OCI-LY3 (cell line): ENCODE measurements at regions not wholly inside any gene's neighbourhood (a gene's known extent, or its start where the extent isn't known, plus 50 kb on each side); places are given as distances from the start of the nearest gene placed in this dataset.
"Not testable (repeated sequence)": the region's sequence is repeated elsewhere in the genome, so short reads cannot be mapped to it uniquely, and the experiment has no call there.

Source experiments
- H2AFZ ChIP-seq: fragments of 200-600, 300-600 bp; shearing (Covaris generic); 2 replicates; pipeline ENCODE4 v1.6.0; 2014; ENCODE audit warnings: antibody characterized with exemption, low read depth, low read length
- H3K27ac ChIP-seq: fragments of 200-600, 300-600 bp; sonication (generic); 2 replicates; pipeline ENCODE4 v1.5.1; 2014; ENCODE audit warnings: mild to moderate bottlenecking, low read length, moderate library complexity, mixed read lengths
- H3K27me3 ChIP-seq: fragments of 200-600, 300-600 bp; sonication (generic); 2 replicates; pipeline ENCODE4 v1.6.1; 2014; ENCODE audit warnings: low read depth, low read length, mixed read lengths
- H3K36me3 ChIP-seq: fragments of 200-600, 300-600 bp; sonication (generic); replicated peaks from 2 replicates; pipeline ENCODE3; 2014; ENCODE audit warnings: low read depth, low read length, mixed read lengths
- H3K4me1 ChIP-seq: fragments of 300-600, 200-600 bp; sonication (generic); 2 replicates; pipeline ENCODE4 v1.6.1; 2014; ENCODE audit warnings: low read length, mixed read lengths
- H3K4me2 ChIP-seq: fragments of 200-600, 300-600 bp; sonication (generic); 2 replicates; pipeline ENCODE4 v1.6.1; 2014; ENCODE audit warnings: low read length, mixed read lengths
- H3K4me3 ChIP-seq: fragments of 300-600, 200-600 bp; sonication (generic); 2 replicates; pipeline ENCODE4 v1.5.1; 2014; ENCODE audit warnings: antibody characterized with exemption, mild to moderate bottlenecking, low read length, moderate library complexity
- H3K79me2 ChIP-seq: fragments of 300-600, 200-600 bp; shearing (Covaris generic); 2 replicates; pipeline ENCODE4 v1.6.1; 2014; ENCODE audit warnings: mild to moderate bottlenecking, low read length, mixed read lengths
- H3K9ac ChIP-seq: fragments of 300-600, 200-600 bp; shearing (Covaris generic); 2 replicates; pipeline ENCODE4 v1.6.0; 2014; ENCODE audit warnings: mild to moderate bottlenecking, low read length, moderate library complexity
- H3K9me3 ChIP-seq: fragments of 200-600, 300-600 bp; shearing (Covaris generic); 2 replicates; pipeline ENCODE4 v1.6.1; 2014; ENCODE audit warnings: low read length, mixed read lengths; ENCODE audit not compliant: insufficient read depth
- H4K20me1 ChIP-seq: fragments of 200-600, 300-600 bp; sonication (generic); 2 replicates; pipeline ENCODE4 v1.6.1; 2016; ENCODE audit warnings: low read length, mixed read lengths; ENCODE audit not compliant: insufficient read depth
- EZH2phosphoT487 ChIP-seq: fragments of 200-600 bp; shearing (Covaris generic); IDR thresholded peaks from 2 replicates; pipeline ENCODE4 v1.6.1; 2018; ENCODE audit warnings: antibody characterized with exemption, mixed run types, low read depth
- TF ChIP-seq, protein P1 (sequence below): fragments of 200-600, 300-600 bp; sonication (generic); IDR thresholded peaks from 2 replicates; pipeline ENCODE4 v1.5.1; 2014; ENCODE audit warnings: antibody characterized with exemption, low read length, low read depth

DNA sequence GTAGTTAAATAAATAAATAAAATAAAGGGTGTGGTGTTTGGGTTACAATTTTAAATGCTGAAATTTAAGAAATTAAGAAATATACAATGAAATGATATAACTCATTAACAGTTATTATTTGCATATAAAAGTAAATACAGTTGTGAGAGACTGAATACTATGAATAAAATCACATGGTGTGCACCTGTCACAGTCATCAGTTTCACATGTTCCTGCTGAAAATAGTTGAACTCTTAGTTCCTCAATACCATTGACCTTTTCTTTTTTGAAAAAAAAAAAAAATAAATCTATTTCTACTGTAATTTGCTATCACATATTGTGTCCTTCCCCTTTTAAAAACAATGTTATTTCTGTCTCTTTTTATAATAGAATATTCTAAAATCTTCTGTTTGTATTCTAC is 130.9 kb upstream of the CHD1 start:
- Histone ChIP-seq H3K27me3 (no peaks in the 10 kb centered on the region), H3K9me3 (no peaks in the 10 kb centered on the region), H3K4me2 (peak overlapping the region; percentile 81), H3K9ac (peak overlapping the region; percentile 37), H3K4me3 (peak overlapping the region; percentile 69), H4K20me1 (no peaks in the 10 kb centered on the region), H3K27ac (peak overlapping the region; percentile 33), H3K36me3 (no peaks in the 10 kb centered on the region), H3K4me1 (peaks cover 45% of the 10 kb centered on the region), H2AFZ (no peak overlapping the region), H3K79me2 (no peaks in the 10 kb centered on the region)
- TF ChIP-seq, protein P1, sequence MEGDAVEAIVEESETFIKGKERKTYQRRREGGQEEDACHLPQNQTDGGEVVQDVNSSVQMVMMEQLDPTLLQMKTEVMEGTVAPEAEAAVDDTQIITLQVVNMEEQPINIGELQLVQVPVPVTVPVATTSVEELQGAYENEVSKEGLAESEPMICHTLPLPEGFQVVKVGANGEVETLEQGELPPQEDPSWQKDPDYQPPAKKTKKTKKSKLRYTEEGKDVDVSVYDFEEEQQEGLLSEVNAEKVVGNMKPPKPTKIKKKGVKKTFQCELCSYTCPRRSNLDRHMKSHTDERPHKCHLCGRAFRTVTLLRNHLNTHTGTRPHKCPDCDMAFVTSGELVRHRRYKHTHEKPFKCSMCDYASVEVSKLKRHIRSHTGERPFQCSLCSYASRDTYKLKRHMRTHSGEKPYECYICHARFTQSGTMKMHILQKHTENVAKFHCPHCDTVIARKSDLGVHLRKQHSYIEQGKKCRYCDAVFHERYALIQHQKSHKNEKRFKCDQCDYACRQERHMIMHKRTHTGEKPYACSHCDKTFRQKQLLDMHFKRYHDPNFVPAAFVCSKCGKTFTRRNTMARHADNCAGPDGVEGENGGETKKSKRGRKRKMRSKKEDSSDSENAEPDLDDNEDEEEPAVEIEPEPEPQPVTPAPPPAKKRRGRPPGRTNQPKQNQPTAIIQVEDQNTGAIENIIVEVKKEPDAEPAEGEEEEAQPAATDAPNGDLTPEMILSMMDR: no peak
- TF ChIP-seq EZH2phosphoT487: no peak

DNA sequence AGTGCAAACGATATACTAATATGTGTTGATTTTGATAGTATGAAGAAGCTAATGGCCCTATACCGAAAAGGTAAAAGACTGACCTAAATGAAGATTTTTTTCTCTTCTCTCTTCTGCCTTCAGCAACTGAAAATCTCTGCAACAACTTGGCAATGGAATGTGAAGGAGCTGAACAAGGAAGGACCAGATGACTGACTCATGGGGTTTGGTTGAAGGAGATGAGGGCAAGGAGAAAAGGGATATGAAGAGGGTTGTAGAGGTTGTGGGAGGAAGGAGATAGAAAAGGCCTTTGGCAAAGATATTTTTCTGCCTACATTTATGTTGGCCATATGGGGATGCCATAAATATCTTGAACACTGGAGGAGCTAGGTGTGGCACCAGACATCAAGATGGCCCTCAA is 129.7 kb upstream of the CHD1 start:
- no peak overlapping the region for H3K4me3 ChIP-seq
- no peaks in the 10 kb centered on the region for H3K79me2 ChIP-seq
- no peak overlapping the region for H2AFZ ChIP-seq
- no peaks in the 10 kb centered on the region for H3K36me3 ChIP-seq
- no peaks in the 10 kb centered on the region for H3K9me3 ChIP-seq
- H3K4me2 ChIP-seq: no peak overlapping the region
- H3K9ac ChIP-seq: no peak overlapping the region
- H3K27ac ChIP-seq: no peak overlapping the region
- peaks cover 45% of the 10 kb centered on the region for H3K4me1 ChIP-seq
- H4K20me1 ChIP-seq: no peaks in the 10 kb centered on the region
- H3K27me3 ChIP-seq: no peaks in the 10 kb centered on the region
- no peak for TF ChIP-seq EZH2phosphoT487
- TF ChIP-seq, protein P1: no peak

DNA sequence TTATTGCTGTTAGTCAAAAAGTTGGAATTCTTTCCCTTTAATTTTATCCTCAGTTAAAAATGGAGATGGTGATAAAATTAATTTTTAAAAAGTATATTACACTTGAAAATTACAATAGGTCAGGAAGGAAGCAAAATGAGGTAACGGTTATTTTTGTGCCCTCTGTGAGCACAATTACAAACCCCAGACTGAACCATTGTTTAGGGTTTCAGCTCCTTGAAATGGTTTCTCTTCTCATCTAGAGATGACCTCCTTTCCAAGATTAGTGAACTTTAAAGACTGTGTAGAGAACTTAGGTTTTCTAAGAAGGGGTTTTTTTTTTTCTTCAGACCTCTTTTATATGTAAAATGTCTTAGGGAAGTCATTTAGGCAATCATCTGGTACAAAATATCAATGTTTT is 126.2 kb upstream of the CHD1 start:
- Histone ChIP-seq H3K9me3 (no peaks in the 10 kb centered on the region), H3K79me2 (no peaks in the 10 kb centered on the region), H3K4me2 (no peak overlapping the region), H3K27ac (no peak overlapping the region), H3K27me3 (no peaks in the 10 kb centered on the region), H3K4me1 (peaks cover 20% of the 10 kb centered on the region), H2AFZ (no peak overlapping the region), H3K4me3 (no peak overlapping the region), H3K9ac (no peak overlapping the region), H3K36me3 (no peaks in the 10 kb centered on the region), H4K20me1 (no peaks in the 10 kb centered on the region)
- no peak for TF ChIP-seq EZH2phosphoT487
- TF ChIP-seq, protein P1: no peak

DNA sequence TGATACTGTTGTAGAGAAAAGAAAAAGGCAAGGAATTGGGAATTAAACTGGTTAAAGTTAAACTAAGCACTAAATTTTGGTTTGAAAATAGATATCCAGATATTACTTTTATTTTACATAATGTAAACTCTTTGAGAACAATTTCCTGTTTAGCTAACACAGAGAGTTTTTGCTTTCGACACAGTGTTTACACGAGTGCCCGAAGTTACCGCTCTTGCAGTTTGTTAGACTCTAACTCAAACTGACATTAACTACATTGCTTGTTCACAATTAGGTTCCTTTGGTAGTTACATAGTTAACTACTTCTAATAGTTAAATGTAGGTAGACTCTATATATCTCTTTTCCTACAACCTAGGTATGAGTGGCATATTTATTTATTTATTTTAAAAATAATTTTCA is 117.1 kb upstream of the CHD1 start:
- no peak overlapping the region for H3K9ac ChIP-seq
- no peaks in the 10 kb centered on the region for H3K9me3 ChIP-seq
- no peaks in the 10 kb centered on the region for H3K36me3 ChIP-seq
- no peak overlapping the region for H3K27ac ChIP-seq
- H3K4me2 ChIP-seq: no peak overlapping the region
- no peak overlapping the region for H2AFZ ChIP-seq
- TF ChIP-seq, protein P1: no peak
- no peak for TF ChIP-seq EZH2phosphoT487
- no peaks in the 10 kb centered on the region for H4K20me1 ChIP-seq
- H3K4me1 ChIP-seq: no peaks in the 10 kb centered on the region
- H3K4me3 ChIP-seq: no peak overlapping the region
- no peaks in the 10 kb centered on the region for H3K27me3 ChIP-seq
- no peaks in the 10 kb centered on the region for H3K79me2 ChIP-seq

DNA sequence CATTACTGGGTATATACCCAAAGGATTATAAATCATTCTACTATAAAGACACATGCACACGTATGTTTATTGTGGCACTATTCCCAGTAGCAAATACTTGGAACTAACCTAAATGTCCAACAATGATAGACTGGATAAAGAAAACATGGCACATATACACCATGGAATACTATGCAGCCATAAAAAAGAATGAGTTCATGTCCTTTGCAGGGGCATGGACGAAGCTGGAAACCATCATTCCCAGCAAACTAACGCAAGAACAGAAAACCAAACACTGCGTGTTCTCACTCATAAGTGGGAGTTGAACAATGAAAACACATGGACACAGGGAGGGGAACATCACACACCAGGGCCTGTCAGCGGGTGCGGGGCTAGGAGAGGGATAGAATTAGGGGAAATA is 114.5 kb upstream of the CHD1 start:
- H3K27me3 ChIP-seq, H3K36me3 ChIP-seq, H3K79me2 ChIP-seq, H3K4me1 ChIP-seq, H3K9ac ChIP-seq, H3K9me3 ChIP-seq, H2AFZ ChIP-seq, H4K20me1 ChIP-seq, H3K4me2 ChIP-seq, H3K4me3 ChIP-seq, H3K27ac ChIP-seq: not testable (repeated sequence)
